ENCODE measurements at regions not wholly inside any gene's neighbourhood (a gene's known extent, or its start where the extent isn't known, plus 50 kb on each side); places are given as distances from the start of the nearest gene placed in this dataset.

DNA sequence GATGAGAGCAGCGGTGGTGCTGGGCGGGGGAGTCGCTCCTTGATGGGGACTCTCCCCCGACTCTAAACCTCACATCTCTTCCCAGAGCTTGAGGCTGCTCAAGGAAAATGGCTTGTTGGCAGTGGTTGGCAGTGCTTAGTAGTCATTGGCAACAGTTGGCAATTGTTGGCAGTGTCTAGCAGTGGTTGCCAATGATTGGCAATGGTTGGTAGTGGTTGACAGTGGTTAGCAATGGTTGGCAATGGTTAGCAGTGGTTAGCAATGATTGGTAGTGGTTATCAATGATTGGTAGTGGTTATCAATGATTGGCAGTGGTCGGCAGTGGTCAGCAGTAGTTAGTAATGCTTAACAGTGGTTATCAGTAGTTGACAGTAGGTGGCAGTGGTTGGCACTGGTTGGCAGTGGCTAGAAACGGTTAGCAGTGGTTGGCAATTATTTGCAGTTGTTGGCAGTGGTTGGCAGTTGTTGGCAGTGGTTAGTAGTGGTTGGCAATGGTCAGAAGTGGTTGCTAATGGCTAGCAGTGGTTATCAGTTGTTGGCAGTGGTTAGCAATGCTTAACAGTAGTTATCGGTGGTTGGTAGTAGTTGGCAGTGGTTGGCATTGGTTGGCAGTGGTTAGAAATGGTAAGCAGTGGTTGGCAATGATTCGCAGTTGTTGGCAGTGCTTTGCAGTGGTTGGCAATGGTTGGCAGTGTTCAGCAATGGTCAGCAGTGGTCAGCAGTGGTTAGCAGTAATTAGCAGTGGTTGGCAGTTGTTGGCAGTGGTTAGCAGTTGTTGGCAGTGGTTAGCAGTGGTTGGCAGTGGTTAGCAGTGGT is 85.4 kb upstream of the OTOS start:
- no peak for DNase-seq (ENCODE audit: low read depth in 4 of 4, low spot score in 2 of 4)

DNA sequence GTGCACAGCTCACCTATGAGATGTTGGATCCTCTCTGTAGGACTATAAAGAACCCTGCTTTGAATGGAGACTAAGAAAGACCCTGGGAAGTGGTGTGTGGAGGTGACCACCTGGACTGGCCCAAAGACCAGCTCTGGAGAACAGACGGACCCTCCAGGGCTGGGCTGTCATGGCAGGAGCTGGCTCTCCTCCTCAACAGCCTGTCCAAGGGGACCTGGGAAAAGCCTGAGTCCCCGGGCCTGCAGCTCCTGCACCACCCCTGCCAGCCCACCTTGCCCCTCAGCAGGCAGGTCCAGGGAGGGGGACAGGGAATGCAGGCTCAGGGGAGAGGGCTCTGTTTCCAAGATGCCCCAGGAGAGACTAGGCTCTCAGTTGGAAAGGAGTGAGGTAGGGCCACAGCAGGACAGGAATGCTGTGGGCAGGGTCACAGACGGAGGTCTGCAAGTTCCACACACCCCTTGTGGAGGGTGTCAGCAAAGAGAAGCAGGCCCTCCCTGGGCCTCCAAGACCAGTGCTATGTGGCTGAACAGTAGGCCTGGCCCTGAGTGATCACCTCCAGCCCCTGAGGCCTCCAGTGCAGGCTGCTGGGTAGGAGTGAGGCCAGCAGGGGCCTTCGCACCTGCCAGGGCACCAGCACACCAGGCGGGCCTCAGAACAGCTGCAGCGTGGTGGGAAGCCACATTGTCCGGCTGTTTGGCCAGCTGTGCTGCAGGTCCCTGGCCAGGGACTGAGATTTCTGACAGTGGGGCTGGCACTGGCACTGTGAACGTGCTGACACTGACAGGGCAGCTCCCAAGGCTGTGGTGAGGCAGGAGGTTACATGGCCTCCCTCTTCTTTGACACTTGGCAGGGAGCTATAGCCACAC is 86.4 kb upstream of the OTOS start:
- DNase-seq (ENCODE audit: low read depth in 4 of 4, low spot score in 2 of 4) = no peak

DNA sequence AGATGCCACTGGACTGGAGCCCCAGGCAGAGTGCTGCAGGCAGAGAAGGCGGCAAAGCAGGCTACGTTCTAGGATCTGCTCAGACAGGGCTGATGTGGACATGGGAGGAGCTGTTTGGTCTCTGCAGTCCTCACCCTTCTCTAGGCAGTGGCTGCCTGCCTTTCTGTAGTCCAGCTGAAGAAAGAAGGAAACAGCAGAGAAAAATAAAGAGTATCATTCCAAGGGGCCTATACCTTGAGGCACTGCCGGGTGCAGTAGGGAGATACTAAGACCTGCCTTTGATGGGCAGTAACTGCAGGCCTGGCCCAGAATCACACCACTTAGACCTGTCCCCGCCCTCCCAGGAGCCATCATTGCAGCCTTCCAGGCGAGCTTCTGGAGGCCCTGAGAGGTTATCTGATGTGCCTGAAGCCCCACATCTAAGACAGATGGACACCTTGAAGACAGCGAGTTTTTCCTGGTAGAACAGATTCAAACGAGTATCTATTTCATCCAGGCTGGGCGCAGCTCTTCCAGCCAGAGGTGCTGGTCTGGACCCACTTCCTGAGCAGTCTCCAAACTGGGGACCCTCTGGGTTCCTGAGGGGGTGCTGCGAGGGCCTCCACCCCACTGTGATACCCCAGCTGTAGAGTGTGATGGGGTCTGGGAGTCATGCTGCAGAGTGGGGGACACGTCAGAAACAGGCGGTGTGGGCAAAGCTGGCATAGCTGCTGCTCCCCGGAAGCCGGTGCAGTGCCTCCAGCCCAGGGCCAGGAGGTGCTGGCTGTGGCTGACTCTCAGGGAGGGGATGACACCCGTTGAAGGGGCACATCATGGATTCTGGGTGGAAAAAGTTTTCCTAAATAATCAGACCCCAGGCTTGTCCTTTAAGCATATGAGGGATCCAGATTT is 87.3 kb upstream of the OTOS start:
- no peak for DNase-seq (ENCODE audit: low read depth in 4 of 4, low spot score in 2 of 4)

DNA sequence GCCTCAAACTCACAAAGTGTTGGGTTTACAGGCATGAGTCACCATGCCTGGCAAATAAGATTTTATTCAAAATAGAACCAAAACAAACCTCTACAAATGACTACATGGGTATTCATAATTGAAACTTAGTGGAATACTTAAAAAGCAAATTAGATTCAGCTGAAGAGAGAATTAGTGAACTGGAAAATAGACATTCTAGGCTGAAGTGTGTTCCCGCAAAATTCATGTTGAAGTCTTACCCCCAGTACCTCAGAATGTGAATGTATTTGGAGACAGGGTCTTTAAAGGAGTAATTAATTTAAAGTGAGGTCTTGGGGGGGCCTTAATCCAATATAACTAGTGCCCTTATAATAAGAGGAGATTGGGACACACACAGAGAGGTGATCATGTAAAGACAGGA is 88.5 kb upstream of the OTOS start:
- DNase-seq (ENCODE audit: low read depth in 4 of 4, low spot score in 2 of 4) = no peak

DNA sequence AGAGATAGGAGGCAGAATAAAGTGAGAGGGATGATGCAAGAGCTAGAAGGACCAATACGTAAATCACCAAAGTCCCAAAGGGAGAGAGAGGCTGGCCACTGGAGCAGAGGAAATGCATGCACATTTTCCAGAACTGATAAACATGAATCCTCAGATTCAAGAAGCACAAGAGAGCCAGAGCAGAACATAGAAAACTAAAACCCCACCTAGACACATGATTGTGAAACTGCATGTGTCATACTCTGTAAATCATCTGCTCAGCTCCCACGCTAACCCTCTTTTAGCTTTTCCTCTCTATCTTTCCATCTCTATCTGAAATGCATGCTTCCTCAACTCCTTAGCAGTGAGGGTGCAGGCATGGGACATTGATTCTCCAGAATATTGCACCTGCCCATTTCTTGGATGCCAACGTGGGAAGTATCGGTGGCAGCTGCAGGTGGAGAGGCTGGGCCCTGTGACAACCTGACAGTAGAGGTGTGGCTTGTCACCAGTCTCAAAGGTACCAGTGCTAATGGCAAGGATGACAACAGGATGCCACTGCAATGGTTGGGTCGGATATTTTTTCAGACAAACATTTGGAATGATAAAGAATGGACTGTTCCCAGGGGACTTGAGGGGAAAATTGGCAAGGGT is 89.3 kb upstream of the OTOS start:
- DNase-seq (ENCODE audit: low read depth in 4 of 4, low spot score in 2 of 4) = no peak

DNA sequence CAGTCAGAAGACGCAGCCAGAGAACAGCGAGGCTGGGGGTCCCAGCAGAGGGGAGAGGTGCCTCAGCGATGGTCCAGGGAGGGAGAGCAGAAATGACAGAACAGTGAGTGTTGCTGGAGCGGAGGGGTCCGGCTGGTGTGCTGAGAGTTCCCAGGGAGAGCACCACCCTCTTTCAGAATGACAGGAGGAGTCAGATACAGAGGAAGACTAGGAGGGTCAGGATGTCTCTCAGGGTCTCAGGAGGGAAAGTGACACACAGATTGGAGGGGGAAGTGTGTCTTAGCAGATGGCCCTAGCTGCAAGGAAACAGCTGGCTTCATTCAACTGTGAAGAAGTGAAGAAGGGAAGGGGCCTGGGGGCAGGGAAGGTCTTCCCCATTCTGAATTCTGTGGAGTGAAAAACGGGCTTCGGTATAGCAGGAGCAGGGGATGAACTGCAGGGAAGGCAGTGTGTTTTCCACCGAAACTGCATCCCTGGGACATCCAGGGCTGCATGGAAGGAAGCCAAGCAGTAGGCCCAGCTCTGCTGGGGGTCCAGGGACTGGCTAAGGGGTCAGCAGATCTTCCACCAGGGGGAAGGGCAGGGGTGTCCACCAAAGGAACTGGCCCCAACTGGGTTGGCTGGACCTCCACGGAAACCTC is 90.0 kb upstream of the OTOS start:
- no peak for DNase-seq (ENCODE audit: low read depth in 4 of 4, low spot score in 2 of 4)

DNA sequence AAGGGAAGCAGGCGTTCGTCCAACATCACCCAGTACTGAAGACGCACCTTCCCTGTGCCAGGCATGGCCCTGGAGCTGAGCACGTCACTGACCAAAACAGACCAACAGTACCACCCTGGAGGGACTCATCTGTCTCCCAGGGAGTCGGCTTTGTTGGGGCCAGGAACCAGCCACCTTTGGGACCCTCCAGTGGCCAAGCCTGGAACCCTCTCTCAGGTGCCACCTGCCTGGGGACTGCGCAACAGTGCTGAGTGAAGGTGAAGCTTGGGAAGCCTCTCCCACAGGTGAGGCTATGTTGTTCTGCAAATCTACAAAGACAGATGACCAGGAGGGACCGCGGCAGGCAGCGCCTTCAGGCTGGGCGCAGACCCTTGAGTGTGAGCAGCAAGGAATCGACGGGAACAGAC is 91.4 kb upstream of the OTOS start:
- no peak for DNase-seq (ENCODE audit: low read depth in 4 of 4, low spot score in 2 of 4)

DNA sequence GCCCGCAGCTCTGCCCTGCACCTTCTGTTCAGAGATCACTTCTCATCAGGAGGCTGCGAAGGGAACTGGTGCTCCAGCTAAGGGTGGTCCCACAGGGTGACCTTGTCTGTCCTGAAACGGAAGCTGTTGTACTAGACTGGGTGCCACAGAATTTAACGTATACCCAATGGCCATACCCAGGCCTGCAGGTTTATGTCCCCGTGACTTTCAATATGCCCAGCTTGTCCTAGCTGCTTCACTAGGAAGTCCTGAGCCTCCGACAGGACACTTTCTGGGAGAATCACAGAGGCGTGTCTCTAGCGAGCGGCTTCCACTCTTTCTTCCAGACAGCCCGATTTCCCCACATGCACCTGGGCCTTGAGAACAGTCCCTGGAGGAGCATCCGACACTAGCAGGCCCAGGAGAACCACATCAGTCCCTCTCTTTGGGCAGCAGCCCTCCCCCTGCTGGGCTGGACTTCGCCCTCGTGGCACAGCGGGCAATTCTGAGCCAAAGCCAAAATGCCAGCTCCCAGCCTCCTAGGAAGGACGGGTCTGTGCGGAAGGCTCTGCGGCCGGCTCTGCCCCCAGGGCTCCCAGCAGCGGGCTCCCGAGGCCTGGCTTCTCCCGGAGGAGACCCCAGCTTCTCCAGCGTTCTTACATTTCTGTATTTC is 91.9 kb upstream of the OTOS start:
- DNase-seq (ENCODE audit: low read depth in 4 of 4, low spot score in 2 of 4) = no peak

DNA sequence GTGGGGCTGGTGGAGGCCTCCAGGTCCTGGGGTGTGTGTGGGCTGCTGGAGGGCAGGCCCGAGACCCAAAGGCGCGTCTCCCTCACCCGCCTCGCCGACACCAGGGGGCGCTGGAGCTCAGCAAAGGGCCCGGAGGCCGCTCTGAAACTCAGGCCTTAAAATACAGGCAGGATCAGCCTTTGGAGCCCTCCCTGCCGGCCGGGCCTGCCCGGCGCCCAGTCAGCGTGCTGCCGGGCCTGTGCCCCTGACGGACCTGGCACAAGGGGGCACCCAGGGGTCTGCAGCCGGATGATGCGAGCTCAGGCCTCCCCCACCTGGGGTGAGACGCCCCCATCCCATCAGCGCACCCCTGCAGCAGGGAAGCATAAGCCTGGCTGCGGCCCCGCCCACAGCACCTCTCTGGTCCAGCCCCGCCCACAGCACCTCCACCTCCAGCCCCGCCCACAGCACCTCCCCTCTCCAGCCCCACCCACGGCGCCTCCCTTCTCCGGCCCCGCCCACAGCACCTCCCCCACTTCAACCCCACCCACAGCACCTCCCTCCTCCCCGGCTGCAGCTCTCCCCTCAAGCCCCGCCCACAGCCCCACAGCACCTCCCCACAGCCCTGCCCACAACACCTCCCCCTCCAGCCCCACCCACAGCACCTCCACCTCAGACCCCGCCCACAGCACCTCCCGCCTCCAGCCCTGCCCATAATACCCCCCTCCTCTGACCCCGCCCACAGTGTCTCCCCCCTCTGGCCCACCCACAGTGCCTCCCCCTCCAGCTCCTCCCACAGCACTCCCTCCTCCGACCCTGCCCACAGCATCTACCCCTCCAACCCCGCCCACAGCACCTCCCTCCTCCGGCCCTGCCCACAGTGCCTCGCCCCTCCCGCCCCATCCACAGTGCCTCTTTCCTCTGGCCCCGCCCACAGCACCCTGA is 92.8 kb upstream of the OTOS start:
- DNase-seq (ENCODE audit: low read depth in 4 of 4, low spot score in 2 of 4) = no peak

DNA sequence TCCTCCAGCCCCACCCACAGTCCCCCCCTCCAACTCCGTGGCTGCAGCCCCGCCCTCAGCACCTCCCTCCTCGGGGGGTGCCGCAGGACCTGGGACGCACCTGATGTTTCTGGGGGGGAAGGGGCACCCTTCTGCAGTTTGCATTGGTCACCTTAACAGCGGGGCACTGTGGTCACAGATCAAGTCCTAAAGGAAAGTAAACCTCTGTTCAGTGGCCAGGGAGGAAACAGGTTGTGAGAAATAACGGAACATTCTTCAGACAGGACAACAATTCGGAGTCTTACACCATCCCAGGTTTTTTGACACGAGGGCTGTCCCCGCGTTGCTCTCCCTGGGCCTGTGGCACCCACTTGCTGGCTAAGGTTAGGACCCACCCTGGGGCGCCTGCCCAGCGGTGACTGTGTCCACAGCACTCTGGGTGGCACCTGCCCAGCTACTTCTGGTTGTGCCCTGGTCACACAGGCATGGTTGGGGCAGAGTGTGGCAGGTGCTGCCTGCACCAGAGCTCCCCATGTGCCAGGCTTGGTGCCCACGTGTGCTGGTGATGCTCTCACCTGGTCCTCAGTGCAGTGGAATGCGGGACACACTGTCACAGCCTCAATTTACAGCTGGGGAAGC is 93.5 kb upstream of the OTOS start:
- DNase-seq (ENCODE audit: low read depth in 4 of 4, low spot score in 2 of 4) = no peak

DNA sequence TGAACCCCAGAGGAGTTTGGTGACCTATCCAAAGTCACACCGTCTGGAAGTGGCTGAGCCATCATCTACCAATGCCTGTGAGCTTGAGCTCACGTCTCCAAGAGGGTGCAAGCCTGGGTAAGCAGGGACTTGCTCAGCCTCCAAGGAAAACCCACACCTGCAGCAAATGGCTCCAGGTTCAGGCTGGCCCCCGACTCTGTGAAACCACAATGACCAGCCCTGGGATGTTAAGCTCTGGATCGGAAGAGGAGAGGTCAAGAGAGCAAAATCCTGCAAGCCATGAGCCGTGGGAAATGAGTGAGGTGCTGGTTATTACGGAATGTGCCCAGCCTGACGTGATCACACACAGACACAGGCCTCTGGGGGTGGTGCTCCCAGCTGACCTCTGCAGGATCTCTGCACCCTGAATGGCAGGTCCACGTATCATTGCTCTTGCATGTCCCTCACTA is 94.1 kb upstream of the OTOS start:
- no peak for DNase-seq (ENCODE audit: low read depth in 4 of 4, low spot score in 2 of 4)

DNA sequence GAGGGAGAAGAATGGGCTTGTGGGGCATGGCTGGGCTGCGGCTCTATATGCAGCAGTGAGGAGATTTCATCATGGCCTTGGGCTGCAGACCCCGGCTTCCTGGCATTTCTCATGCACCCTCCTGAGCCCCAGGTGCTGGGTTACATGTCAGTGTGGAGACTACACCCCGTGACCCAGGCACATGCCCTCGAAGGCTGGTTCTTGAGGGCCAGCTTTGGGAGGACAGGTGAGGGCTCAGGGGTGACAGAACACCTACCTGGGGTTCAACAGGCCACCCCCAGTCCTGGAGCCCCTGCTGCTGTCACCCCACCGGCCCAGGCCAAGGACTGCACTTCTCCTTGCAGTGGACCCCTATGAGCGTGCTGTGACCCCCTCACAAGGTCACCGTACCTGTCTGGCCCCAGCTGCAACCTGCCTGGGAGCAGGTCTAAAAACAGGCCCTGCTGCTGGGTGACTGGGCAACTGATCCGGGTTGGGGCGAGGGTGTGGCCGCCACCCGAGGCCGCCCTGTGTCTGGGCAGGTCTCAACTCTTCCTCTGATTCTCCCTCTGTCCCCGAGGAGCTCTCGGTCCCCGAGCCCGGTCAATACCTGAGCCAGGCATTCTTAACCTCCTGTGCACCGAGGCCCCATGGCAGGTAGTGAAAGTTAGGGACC is 94.8 kb upstream of the OTOS start:
- no peak for DNase-seq (ENCODE audit: low read depth in 4 of 4, low spot score in 2 of 4)

DNA sequence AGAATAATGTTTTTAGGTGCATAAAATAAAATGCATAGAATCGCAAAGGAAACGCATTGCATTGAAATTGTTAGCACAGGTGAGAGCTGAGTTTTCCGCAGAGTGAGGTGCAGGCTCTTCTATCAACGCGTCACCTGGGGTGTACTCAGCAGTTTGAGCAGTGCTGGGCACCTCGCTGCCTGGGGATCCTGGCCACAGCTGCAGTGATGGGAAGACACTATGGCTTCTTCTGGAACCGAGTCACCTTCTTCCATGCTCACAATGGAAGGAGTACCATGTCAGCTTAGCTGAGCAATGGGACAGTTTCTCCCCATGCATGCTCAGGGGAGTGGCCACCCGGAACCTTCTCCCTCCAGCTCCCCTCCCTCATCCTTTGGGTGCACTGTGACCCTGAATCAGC is 95.4 kb upstream of the OTOS start:
- no peak for DNase-seq (ENCODE audit: low read depth in 4 of 4, low spot score in 2 of 4)

DNA sequence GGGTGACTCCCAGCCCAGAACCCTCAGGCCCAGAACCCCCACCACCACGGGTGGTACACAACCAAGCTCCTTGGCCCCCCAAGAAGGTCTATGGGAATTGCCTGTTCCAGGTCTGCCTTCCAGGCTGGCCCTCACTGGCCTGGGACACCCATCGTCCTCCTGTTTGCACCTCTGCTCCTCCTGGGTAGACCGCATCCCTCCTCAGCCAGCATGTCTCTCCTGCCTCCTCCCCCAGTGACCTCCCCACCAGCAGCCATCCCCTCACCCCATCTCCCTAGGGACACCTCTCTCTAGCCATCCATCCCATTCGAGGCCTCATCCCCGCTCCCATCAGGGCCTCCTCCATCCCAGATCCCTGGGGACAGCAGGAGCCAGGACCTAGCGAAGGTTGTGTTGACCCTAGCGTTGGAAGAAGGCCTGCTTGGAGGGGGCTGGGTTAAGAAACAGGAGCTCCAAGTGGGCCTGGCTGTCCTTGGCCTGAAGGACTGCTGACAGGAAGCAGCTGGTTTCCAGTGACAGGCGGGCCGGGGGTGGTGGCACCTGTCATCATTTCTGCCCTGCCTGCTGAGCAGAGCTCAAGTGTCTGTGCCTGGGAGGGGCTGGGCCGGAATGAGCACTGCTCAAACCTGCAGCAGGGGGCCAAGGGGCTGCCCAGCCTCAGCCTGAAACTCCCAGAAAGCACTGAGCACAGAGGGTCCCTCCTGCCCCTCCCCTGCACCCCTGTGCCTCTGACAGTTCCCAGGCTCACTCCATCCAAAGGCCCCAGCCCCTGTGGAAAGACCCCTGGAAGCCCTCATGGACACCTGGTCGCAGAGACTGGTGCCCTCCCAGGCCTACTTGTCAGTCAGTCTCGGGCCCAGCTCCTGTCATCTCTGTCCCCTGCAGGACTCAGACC is 96.0 kb upstream of the OTOS start:
- no peak for DNase-seq (ENCODE audit: low read depth in 4 of 4, low spot score in 2 of 4)

DNA sequence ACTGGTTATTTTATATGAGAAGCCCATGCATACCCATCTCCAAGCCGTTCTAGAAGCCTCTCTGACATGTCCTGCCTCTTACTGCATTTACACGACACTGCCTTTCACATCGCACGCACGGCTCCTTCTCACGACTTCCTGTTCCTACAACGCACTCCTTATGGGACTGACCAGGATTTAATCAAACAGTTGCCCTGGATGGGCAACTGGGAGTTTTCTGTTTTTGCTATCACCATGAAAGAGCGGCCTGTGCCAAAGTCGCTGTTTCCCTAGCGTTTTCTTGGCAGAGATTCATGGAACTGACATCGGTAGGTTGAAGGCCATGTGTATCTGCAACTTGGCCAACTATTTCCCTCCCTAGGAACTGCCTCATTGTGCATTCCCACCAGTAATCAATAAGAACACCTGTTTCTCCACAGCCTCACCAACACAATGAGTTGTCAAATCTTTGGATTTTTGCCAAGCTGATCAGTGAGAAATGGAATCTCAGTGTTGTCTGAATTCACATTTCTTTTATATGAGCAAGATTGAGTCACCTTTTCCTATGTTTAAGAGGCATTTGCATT is 97.2 kb upstream of the OTOS start:
- DNase-seq (ENCODE audit: low read depth in 4 of 4, low spot score in 2 of 4) = no peak

DNA sequence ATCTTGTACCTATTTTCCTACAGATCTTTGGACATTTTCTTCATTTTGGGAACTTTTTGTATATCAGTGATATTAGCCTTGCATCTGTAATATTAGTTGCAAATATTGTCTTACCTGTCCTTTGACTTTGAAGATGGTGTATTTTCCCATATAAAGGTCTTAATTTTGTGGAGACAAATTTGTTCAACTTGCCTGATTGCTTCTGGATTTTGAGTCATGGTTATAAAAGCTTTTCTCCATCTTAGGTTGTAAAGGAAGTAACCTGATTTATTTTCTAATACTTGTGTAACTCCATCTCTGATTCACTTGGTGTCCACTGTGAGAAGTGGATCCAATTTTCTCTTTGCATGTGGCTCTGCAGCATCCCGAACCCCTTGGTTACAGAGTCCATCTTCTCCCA is 97.7 kb upstream of the OTOS start:
- no peak for DNase-seq (ENCODE audit: low read depth in 4 of 4, low spot score in 2 of 4)
